ENCODE measurements at regions not wholly inside any gene's neighbourhood (a gene's known extent, or its start where the extent isn't known, plus 50 kb on each side); places are given as distances from the start of the nearest gene placed in this dataset.

DNA sequence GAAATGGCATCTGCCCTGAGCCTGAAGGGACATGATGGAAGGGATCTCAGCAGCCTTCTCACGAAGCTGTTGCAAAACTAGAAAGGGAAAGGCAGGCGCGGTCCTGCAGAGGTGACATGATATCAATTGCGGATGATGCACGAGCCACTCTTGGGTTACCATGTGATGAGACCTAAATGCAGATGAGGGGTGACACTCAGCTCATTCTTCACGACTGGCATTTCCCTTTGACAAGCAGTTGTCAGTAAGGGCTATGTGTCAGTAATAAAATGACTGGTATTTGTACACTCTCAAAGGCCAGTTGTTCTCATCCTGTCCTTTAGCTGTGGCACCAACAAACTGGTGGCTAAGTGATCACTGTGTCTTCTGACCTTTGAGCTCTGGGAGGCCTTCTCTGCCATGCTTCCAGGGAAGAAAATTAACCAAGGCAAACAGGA, 273.6 kb downstream of the ETAA1 start:
- Histone ChIP-seq H3K4me3 (no peak overlapping the region), H3K27ac (no peak overlapping the region)
- no peak for DNase-seq (ENCODE audit: low spot score)
- TF ChIP-seq, protein P1, sequence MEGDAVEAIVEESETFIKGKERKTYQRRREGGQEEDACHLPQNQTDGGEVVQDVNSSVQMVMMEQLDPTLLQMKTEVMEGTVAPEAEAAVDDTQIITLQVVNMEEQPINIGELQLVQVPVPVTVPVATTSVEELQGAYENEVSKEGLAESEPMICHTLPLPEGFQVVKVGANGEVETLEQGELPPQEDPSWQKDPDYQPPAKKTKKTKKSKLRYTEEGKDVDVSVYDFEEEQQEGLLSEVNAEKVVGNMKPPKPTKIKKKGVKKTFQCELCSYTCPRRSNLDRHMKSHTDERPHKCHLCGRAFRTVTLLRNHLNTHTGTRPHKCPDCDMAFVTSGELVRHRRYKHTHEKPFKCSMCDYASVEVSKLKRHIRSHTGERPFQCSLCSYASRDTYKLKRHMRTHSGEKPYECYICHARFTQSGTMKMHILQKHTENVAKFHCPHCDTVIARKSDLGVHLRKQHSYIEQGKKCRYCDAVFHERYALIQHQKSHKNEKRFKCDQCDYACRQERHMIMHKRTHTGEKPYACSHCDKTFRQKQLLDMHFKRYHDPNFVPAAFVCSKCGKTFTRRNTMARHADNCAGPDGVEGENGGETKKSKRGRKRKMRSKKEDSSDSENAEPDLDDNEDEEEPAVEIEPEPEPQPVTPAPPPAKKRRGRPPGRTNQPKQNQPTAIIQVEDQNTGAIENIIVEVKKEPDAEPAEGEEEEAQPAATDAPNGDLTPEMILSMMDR (IDR thresholded peaks at IDR 0.05) = no peak

DNA sequence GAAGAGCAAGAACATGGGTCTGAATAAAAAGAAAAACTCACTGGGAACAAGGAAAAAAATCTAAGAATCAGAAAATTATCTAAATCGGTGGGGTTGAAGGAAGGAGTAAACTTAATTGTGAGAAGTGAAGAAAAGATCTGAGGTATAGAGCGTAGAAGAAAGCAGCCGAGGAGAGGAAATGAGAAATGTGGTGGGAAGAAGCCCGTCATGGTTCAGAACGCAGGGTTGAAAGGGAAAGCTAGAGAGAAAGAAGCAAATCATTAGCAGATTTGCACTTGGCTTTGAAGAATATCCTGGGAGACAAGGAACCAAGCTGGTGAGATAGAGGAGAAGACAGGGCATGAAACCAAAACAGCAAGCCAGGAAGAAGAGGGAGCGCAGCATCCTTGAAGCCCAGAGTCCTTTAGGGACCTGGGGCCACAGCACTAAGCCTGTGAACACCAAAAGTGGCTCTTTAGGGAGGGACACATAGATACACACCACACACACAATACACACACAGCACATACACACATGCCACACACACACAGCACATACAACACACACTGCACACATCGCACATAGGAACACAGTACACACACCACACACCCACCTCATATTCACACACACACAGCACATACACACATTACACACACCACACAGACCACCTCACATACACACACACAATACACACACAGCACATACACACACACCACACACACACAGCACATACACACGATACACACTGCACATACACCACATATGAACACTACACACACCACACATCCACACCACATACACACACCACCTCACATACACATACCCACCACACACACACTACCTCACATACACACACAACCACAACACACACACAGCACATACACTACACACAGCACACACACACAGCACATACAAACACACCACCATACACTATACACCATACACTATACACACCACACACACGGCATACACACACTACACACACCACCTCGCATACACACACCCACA, 274.6 kb downstream of the ETAA1 start:
- H3K4me3 ChIP-seq = no peak overlapping the region
- TF ChIP-seq, protein P1 (IDR thresholded peaks at IDR 0.05) = no peak
- H3K27ac ChIP-seq = no peak overlapping the region
- no peak for DNase-seq (ENCODE audit: low spot score)

DNA sequence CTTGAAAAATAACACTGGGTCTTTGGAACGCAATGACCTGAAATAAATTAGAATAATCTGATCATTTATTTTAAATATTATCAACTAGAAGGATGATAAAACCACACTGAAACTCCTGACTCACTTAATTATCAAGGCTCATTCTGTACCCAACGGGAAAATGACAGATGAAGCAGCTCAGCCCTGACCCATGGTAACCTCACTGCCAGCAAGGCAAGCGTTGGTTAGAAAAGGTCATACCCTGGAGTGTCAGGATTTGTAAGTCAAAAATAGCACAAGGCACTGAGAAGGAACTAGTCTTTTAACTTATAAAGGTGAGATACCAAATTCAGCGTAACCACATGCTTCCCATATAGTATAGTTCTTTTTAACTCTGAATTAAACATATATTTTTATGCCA, 277.5 kb downstream of the ETAA1 start:
- DNase-seq (ENCODE audit: low spot score) = no peak
- TF ChIP-seq, protein P1 (IDR thresholded peaks at IDR 0.05) = no peak
- Histone ChIP-seq H3K4me3 (no peak overlapping the region), H3K27ac (no peak overlapping the region)

DNA sequence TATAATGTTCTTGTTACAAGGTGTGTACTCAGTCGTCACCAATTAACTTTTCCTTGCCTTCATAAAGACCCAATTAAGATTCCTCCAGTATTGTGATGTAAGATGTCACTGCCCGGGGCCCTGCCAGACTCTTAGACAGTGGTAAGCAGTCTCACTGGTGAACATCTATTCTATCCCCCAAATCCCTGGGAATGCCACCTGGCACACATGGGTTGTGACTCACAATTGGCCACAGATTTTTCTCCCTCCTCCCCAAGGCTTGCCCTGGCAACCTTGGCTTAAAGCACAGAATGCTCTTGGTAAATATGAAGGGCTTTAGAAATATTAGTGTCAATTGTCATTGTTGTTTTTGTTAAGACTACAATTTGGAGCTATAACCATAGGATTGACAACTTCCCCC, 287.9 kb downstream of the ETAA1 start:
- no peak overlapping the region for H3K27ac ChIP-seq
- TF ChIP-seq, protein P1 (IDR thresholded peaks at IDR 0.05) = no peak
- no peak for DNase-seq (ENCODE audit: low spot score)
- no peak overlapping the region for H3K4me3 ChIP-seq

DNA sequence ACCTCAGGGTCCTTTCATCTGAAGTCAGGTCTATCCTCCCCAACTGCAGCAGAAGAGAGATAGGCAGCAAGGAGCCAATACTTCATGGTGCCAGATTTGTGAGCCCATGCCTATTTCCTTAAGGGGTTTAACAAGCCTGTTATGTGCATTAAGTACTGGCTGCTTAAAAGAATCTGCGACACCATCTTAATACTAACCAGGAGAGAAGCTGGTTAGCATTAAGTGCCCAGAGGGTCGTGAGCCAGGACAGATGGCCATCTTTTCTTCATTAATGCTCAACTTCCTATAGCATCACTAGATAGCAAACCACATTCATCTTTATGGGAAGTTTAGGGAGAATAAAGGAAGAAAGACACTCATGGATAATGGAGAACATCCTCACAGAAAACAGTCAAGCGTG, 289.1 kb downstream of the ETAA1 start:
- TF ChIP-seq, protein P1 (IDR thresholded peaks at IDR 0.05) = no peak
- no peak for DNase-seq (ENCODE audit: low spot score)
- no peak overlapping the region for H3K27ac ChIP-seq
- no peak overlapping the region for H3K4me3 ChIP-seq

DNA sequence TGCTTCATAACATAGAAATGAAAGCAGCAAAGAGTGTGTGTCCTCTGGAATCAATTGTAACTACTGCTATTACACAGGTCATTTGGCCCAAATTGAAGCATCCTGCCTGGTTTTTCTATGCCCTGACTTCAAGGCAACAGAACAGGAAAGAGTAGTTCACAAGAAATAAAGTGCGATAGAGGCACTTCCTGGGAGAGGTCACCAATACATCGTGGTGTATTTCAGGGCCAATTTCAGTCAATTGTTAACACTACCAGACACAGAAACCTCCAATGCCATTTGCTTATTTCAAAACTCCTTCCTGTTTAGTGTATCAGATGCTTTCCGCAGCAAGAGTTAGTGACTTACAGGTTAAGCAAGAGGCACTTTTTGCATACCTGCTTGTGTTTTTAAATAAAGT, 292.1 kb downstream of the ETAA1 start:
- TF ChIP-seq, protein P1 (IDR thresholded peaks at IDR 0.05) = no peak
- Histone ChIP-seq H3K27ac (no peak overlapping the region), H3K4me3 (no peak overlapping the region)
- no peak for DNase-seq (ENCODE audit: low spot score)

DNA sequence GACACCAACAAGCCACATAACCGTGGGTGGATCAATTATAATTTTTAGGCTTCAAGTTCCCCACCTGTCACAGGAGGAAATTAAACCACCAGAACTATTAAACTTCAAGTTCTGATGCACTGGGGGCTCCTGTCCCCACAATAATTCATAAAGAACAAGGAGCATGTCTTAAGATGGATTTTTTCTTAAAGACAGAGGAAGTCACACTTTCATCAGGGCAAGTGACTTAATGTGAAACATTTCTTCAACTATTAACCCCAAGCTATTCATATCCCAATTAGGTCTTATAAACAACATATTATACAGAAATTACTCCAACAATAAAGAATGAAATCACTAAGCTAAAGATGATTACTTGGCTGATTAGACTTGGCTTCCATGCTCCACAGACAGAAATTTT, 292.5 kb downstream of the ETAA1 start:
- TF ChIP-seq, protein P1 (IDR thresholded peaks at IDR 0.05) = no peak
- Histone ChIP-seq H3K27ac (no peak overlapping the region), H3K4me3 (no peak overlapping the region)
- no peak for DNase-seq (ENCODE audit: low spot score)

Data from coronary artery (tissue), 2 donors.